Activated naive CD4-positive, alpha-beta T cell treated with anti-CD3 and anti-CD28 coated beads, Interleukin-2, amount 50 U/mL, for 24 hours (primary cell): ENCODE measurements at regions not wholly inside any gene's neighbourhood (a gene's known extent, or its start where the extent isn't known, plus 50 kb on each side); places are given as distances from the start of the nearest gene placed in this dataset.

Source experiments
- H3K27ac Mint-ChIP-seq: one replicate; pipeline ENCODE4 v1.8.0; 2021; ENCODE audit warnings: mild to moderate bottlenecking, mixed read lengths
- H3K27me3 Mint-ChIP-seq: one replicate; pipeline ENCODE4 v1.8.0; 2021; ENCODE audit warnings: mixed read lengths
- H3K36me3 Mint-ChIP-seq: one replicate; pipeline ENCODE4 v1.8.0; 2021; ENCODE audit warnings: mixed read lengths
- H3K4me1 Mint-ChIP-seq: one replicate; pipeline ENCODE4 v1.8.0; 2021; ENCODE audit warnings: mixed read lengths
- H3K4me3 Mint-ChIP-seq: one replicate; pipeline ENCODE4 v1.8.0; 2021; ENCODE audit warnings: mild to moderate bottlenecking, mixed read lengths
- H3K9me3 Mint-ChIP-seq: one replicate; pipeline ENCODE4 v1.8.0; 2021; ENCODE audit warnings: mixed read lengths

GRCh38 chr3:41102053-41102556, 97.2 kb upstream of the CTNNB1 start:
- Mint-ChIP-seq H3K4me1 (no peaks in the 10 kb centered on the region), H3K9me3 (no peaks in the 10 kb centered on the region), H3K27me3 (no peaks in the 10 kb centered on the region)

GRCh38 chr3:41102750-41103149, 96.6 kb upstream of the CTNNB1 start:
- Mint-ChIP-seq H3K27ac (no peak overlapping the region), H3K4me3 (no peak overlapping the region), H3K27me3 (no peaks in the 10 kb centered on the region), H3K36me3 (no peaks in the 10 kb centered on the region), H3K9me3 (no peaks in the 10 kb centered on the region), H3K4me1 (no peaks in the 10 kb centered on the region)

More at GRCh38 chr3:41102053-41102556, 97.2 kb upstream of the CTNNB1 start:
- no peaks in the 10 kb centered on the region for H3K36me3 Mint-ChIP-seq
- H3K27ac Mint-ChIP-seq, result no peak overlapping the region
- H3K4me3 Mint-ChIP-seq, result no peak overlapping the region

- Mint-ChIP-seq H3K27ac (no peak overlapping the region), H3K27me3 (no peaks in the 10 kb centered on the region), H3K36me3 (no peaks in the 10 kb centered on the region)
Measured at GRCh38 chr3:41103200-41103599, 96.1 kb upstream of the CTNNB1 start.

GRCh38 chr3:41104147-41104546, 95.2 kb upstream of the CTNNB1 start:
- no peak overlapping the region for H3K4me3 Mint-ChIP-seq
- no peaks in the 10 kb centered on the region for H3K4me1 Mint-ChIP-seq
- H3K27me3 Mint-ChIP-seq, result no peaks in the 10 kb centered on the region
- no peaks in the 10 kb centered on the region for H3K9me3 Mint-ChIP-seq
- H3K36me3 Mint-ChIP-seq, result no peaks in the 10 kb centered on the region
- no peak overlapping the region for H3K27ac Mint-ChIP-seq

More at GRCh38 chr3:41103200-41103599, 96.1 kb upstream of the CTNNB1 start:
- H3K4me3 Mint-ChIP-seq, result no peak overlapping the region
- H3K4me1 Mint-ChIP-seq, result no peaks in the 10 kb centered on the region
- H3K9me3 Mint-ChIP-seq, result no peaks in the 10 kb centered on the region

- no peaks in the 10 kb centered on the region for H3K4me1 Mint-ChIP-seq
- H3K27me3 Mint-ChIP-seq, result no peaks in the 10 kb centered on the region
- H3K36me3 Mint-ChIP-seq, result no peaks in the 10 kb centered on the region
- no peaks in the 10 kb centered on the region for H3K9me3 Mint-ChIP-seq
- no peak overlapping the region for H3K4me3 Mint-ChIP-seq
- no peak overlapping the region for H3K27ac Mint-ChIP-seq
Measured at GRCh38 chr3:41106691-41107090, 92.6 kb upstream of the CTNNB1 start.

GRCh38 chr3:41111011-41111410, 88.3 kb upstream of the CTNNB1 start:
- Mint-ChIP-seq H3K4me1 (no peaks in the 10 kb centered on the region), H3K9me3 (no peaks in the 10 kb centered on the region), H3K36me3 (no peaks in the 10 kb centered on the region), H3K27ac (no peak overlapping the region), H3K27me3 (no peaks in the 10 kb centered on the region), H3K4me3 (no peak overlapping the region)

- Mint-ChIP-seq H3K4me3 (no peak overlapping the region), H3K36me3 (no peaks in the 10 kb centered on the region), H3K4me1 (peaks cover 13% of the 10 kb centered on the region), H3K27me3 (no peaks in the 10 kb centered on the region), H3K9me3 (no peaks in the 10 kb centered on the region), H3K27ac (no peak overlapping the region)
Measured at GRCh38 chr3:41112466-41112865, 86.8 kb upstream of the CTNNB1 start.

- Mint-ChIP-seq H3K9me3 (no peaks in the 10 kb centered on the region), H3K27ac (no peak overlapping the region), H3K36me3 (no peaks in the 10 kb centered on the region), H3K4me3 (no peak overlapping the region), H3K27me3 (no peaks in the 10 kb centered on the region), H3K4me1 (peaks cover 33% of the 10 kb centered on the region)
Measured at GRCh38 chr3:41115069-41115468, 84.2 kb upstream of the CTNNB1 start.

GRCh38 chr3:41116851-41117250, 82.5 kb upstream of the CTNNB1 start:
- no peaks in the 10 kb centered on the region for H3K27me3 Mint-ChIP-seq
- H3K36me3 Mint-ChIP-seq, result no peaks in the 10 kb centered on the region
- peak overlapping the region; percentile 66 for H3K4me3 Mint-ChIP-seq
- H3K27ac Mint-ChIP-seq, result no peak overlapping the region
- peaks cover 33% of the 10 kb centered on the region for H3K4me1 Mint-ChIP-seq
- H3K9me3 Mint-ChIP-seq, result no peaks in the 10 kb centered on the region

GRCh38 chr3:41117398-41117870, 81.9 kb upstream of the CTNNB1 start:
- peak overlapping the region; percentile 66 for H3K4me3 Mint-ChIP-seq
- H3K36me3 Mint-ChIP-seq, result no peaks in the 10 kb centered on the region
- H3K9me3 Mint-ChIP-seq, result no peaks in the 10 kb centered on the region
- no peaks in the 10 kb centered on the region for H3K27me3 Mint-ChIP-seq
- peaks cover 33% of the 10 kb centered on the region for H3K4me1 Mint-ChIP-seq
- H3K27ac Mint-ChIP-seq, result peak overlapping the region; percentile 71

- H3K4me3 Mint-ChIP-seq, result peak overlapping the region; percentile 66
- H3K9me3 Mint-ChIP-seq, result no peaks in the 10 kb centered on the region
- H3K36me3 Mint-ChIP-seq, result no peaks in the 10 kb centered on the region
- H3K27me3 Mint-ChIP-seq, result no peaks in the 10 kb centered on the region
- H3K27ac Mint-ChIP-seq, result peak overlapping the region; percentile 19
- H3K4me1 Mint-ChIP-seq, result peaks cover 33% of the 10 kb centered on the region
Measured at GRCh38 chr3:41118461-41119390, 80.6 kb upstream of the CTNNB1 start.

- no peak overlapping the region for H3K27ac Mint-ChIP-seq
- H3K36me3 Mint-ChIP-seq, result no peaks in the 10 kb centered on the region
- no peaks in the 10 kb centered on the region for H3K27me3 Mint-ChIP-seq
- H3K4me3 Mint-ChIP-seq, result no peak overlapping the region
- peaks cover 33% of the 10 kb centered on the region for H3K4me1 Mint-ChIP-seq
- no peaks in the 10 kb centered on the region for H3K9me3 Mint-ChIP-seq
Measured at GRCh38 chr3:41120460-41120859, 78.8 kb upstream of the CTNNB1 start.

GRCh38 chr3:41125258-41125657, 74.0 kb upstream of the CTNNB1 start:
- no peak overlapping the region for H3K4me3 Mint-ChIP-seq
- H3K9me3 Mint-ChIP-seq, result peaks cover 7% of the 10 kb centered on the region
- no peaks in the 10 kb centered on the region for H3K4me1 Mint-ChIP-seq
- H3K27ac Mint-ChIP-seq, result no peak overlapping the region
- H3K36me3 Mint-ChIP-seq, result peaks cover 5% of the 10 kb centered on the region
- no peaks in the 10 kb centered on the region for H3K27me3 Mint-ChIP-seq

- Mint-ChIP-seq H3K27ac (no peak overlapping the region), H3K9me3 (peaks cover 7% of the 10 kb centered on the region), H3K4me1 (no peaks in the 10 kb centered on the region), H3K27me3 (no peaks in the 10 kb centered on the region), H3K36me3 (peaks cover 5% of the 10 kb centered on the region), H3K4me3 (no peak overlapping the region)
Measured at GRCh38 chr3:41126472-41126871, 72.8 kb upstream of the CTNNB1 start.

GRCh38 chr3:41126961-41127360, 72.3 kb upstream of the CTNNB1 start:
- H3K4me1 Mint-ChIP-seq, result no peaks in the 10 kb centered on the region
- H3K27me3 Mint-ChIP-seq, result no peaks in the 10 kb centered on the region
- H3K9me3 Mint-ChIP-seq, result peaks cover 7% of the 10 kb centered on the region
- H3K27ac Mint-ChIP-seq, result no peak overlapping the region
- peaks cover 5% of the 10 kb centered on the region for H3K36me3 Mint-ChIP-seq
- H3K4me3 Mint-ChIP-seq, result no peak overlapping the region

- no peak overlapping the region for H3K27ac Mint-ChIP-seq
- H3K36me3 Mint-ChIP-seq, result peaks cover 5% of the 10 kb centered on the region
Measured at GRCh38 chr3:41127414-41127813, 71.9 kb upstream of the CTNNB1 start.

More at GRCh38 chr3:41127414-41127813, 71.9 kb upstream of the CTNNB1 start:
- Mint-ChIP-seq H3K9me3 (peaks cover 7% of the 10 kb centered on the region), H3K4me1 (no peaks in the 10 kb centered on the region), H3K4me3 (no peak overlapping the region), H3K27me3 (no peaks in the 10 kb centered on the region)
